Ishikawa (cell line): ENCODE measurements at regions not wholly inside any gene's neighbourhood (a gene's known extent, or its start where the extent isn't known, plus 50 kb on each side); places are given as distances from the start of the nearest gene placed in this dataset.
A peak's percentile ranks its signal among the peaks of the same experiment; 100 is the strongest.

Source experiments
- CEBPB ChIP-seq: IDR thresholded peaks from 2 replicates; pipeline ENCODE4 v1.6.1; 2012
- CREB1 ChIP-seq: IDR thresholded peaks from 2 replicates; pipeline ENCODE4 v1.6.1; 2012; ENCODE audit warnings: low read depth
- EGR1 ChIP-seq: IDR thresholded peaks from 2 replicates; pipeline ENCODE4 v1.6.1; 2012
- EP300 ChIP-seq: IDR thresholded peaks from 2 replicates; pipeline ENCODE4 v1.6.1; 2012; ENCODE audit warnings: borderline replicate concordance
- FOXM1 ChIP-seq: IDR thresholded peaks from 2 replicates; pipeline ENCODE4 v1.6.1; 2012; ENCODE audit warnings: low read depth, borderline replicate concordance
- NFIC ChIP-seq: IDR thresholded peaks from 2 replicates; pipeline ENCODE4 v1.6.1; 2012
- RAD21 ChIP-seq: IDR thresholded peaks from 2 replicates; pipeline ENCODE4 v1.6.1; 2012; ENCODE audit warnings: low read depth
- TAF1 ChIP-seq: IDR thresholded peaks from 2 replicates; pipeline ENCODE4 v1.6.1; 2012; ENCODE audit warnings: low read depth, mild to moderate bottlenecking
- TCF12 ChIP-seq: IDR thresholded peaks from 2 replicates; pipeline ENCODE4 v1.6.1; 2012; ENCODE audit warnings: low read depth
- TEAD4 ChIP-seq: IDR thresholded peaks from 2 replicates; pipeline ENCODE4 v1.6.1; 2012
- YY1 ChIP-seq: IDR thresholded peaks from 2 replicates; pipeline ENCODE4 v1.6.1; 2012; ENCODE audit warnings: low read depth
- ZBTB7A ChIP-seq: IDR thresholded peaks from 2 replicates; pipeline ENCODE4 v1.6.1; 2012; ENCODE audit warnings: low read depth
- TF ChIP-seq, protein P1 (sequence below): IDR thresholded peaks from 2 replicates; pipeline ENCODE4 v1.6.1; 2012; ENCODE audit warnings: low read depth, mild to moderate bottlenecking
- TF ChIP-seq, protein P2 (sequence below): IDR thresholded peaks from 2 replicates; pipeline ENCODE4 v1.6.1; 2012
- TF ChIP-seq, protein P3 (sequence below): IDR thresholded peaks from 2 replicates; pipeline ENCODE4 v1.6.1; 2012

DNA sequence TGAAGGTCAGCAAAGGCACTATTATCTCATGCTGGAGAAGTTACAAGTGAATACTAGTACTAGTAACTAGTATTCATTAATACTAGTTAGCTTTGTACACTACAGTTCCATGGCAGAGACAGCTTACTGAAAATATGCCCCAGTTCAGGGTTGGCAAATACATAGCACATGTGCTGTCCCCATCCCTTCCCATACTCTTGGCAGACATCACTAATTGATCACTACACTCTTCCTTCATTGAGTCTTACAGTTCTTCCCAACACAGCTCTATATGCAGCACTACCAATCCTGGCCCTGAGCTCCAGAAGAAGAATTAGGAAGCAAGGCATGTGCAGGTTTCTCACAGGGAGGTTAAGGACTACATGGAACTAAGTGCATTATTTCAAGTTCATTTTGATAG lies 168.3 kb upstream of the EEA1 start:
- TF ChIP-seq TEAD4 (no peak), CREB1 (no peak), FOXM1 (no peak), TCF12 (no peak), NFIC (no peak), EGR1 (no peak), ZBTB7A (no peak), RAD21 (no peak), CEBPB (no peak), TAF1 (no peak)
- TF ChIP-seq, protein P1, sequence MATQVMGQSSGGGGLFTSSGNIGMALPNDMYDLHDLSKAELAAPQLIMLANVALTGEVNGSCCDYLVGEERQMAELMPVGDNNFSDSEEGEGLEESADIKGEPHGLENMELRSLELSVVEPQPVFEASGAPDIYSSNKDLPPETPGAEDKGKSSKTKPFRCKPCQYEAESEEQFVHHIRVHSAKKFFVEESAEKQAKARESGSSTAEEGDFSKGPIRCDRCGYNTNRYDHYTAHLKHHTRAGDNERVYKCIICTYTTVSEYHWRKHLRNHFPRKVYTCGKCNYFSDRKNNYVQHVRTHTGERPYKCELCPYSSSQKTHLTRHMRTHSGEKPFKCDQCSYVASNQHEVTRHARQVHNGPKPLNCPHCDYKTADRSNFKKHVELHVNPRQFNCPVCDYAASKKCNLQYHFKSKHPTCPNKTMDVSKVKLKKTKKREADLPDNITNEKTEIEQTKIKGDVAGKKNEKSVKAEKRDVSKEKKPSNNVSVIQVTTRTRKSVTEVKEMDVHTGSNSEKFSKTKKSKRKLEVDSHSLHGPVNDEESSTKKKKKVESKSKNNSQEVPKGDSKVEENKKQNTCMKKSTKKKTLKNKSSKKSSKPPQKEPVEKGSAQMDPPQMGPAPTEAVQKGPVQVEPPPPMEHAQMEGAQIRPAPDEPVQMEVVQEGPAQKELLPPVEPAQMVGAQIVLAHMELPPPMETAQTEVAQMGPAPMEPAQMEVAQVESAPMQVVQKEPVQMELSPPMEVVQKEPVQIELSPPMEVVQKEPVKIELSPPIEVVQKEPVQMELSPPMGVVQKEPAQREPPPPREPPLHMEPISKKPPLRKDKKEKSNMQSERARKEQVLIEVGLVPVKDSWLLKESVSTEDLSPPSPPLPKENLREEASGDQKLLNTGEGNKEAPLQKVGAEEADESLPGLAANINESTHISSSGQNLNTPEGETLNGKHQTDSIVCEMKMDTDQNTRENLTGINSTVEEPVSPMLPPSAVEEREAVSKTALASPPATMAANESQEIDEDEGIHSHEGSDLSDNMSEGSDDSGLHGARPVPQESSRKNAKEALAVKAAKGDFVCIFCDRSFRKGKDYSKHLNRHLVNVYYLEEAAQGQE, result no peak
- TF ChIP-seq, protein P2, sequence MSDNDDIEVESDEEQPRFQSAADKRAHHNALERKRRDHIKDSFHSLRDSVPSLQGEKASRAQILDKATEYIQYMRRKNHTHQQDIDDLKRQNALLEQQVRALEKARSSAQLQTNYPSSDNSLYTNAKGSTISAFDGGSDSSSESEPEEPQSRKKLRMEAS, result no peak

DNA sequence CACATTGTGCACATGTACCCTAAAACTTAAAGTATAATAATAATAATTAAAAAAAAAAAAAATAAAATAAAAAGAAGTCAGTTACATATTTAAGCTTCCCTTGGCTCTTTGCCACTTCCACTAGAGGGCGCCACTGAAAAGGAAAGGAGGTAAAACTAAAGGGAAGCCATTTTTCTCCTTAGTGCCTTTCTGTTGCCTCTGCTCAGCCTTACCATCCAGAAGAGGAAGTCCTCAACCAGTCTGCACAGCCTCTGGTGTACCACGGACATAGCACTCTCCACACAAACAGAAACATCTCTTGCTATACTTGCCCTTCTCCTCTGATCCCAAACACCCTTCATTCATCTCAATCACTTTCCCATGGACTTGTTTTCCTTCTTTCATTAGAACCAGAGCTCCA lies 169.0 kb upstream of the EEA1 start:
- TF ChIP-seq CEBPB (no peak), NFIC (peak; percentile 84), CREB1 (no peak), RAD21 (peak; percentile 45), YY1 (peak; percentile 63; the same call in 1 of the 2 replicates)

DNA sequence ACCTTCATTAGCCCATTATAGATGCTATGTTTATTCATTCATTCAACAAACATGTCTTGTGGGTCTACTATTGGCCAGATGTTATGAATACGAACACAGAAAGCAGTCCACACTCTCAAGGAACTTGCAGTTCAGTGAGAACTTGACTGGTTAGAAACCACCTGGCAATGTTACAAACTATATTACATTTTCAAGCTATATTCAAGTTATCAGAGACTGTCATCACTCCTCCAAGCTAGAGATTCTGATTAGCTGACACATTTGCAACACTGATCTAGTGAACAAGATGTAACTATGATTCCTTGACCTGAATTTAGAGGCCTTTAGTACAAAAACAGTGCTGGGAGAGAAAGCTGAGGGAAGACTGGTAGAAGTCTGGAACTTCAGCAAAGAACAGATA lies 170.7 kb upstream of the EEA1 start:
- TF ChIP-seq, protein P2, result no peak
- TF ChIP-seq FOXM1 (no peak), RAD21 (no peak), EGR1 (no peak), CEBPB (no peak), TAF1 (no peak), CREB1 (no peak), NFIC (no peak), ZBTB7A (no peak), TEAD4 (no peak)

DNA sequence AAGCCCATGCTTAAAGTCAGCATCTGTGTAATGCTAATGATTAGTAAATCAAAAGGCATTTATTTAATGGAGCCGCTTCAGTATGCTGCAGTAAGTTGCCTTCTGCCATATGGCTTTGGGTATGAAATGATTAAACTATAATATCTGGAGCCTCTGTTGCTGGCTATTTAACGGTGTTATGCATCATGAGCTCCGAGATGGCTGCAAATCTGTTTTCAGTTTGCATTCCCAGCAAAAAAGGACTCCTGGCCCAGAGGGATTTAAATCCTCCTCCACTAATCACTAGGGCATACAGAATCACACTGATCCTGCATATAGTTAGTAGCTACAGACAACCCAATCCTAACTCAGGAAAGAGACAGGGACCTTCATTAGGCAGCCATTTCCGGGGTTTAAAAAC lies 171.5 kb upstream of the EEA1 start:
- TF ChIP-seq CEBPB, result no peak
- no peak for TF ChIP-seq FOXM1
- no peak for TF ChIP-seq TEAD4
- no peak for TF ChIP-seq YY1
- no peak for TF ChIP-seq TAF1
- TF ChIP-seq CREB1, result no peak
- TF ChIP-seq ZBTB7A, result no peak
- TF ChIP-seq, protein P2, result no peak
- TF ChIP-seq EP300, result no peak

DNA sequence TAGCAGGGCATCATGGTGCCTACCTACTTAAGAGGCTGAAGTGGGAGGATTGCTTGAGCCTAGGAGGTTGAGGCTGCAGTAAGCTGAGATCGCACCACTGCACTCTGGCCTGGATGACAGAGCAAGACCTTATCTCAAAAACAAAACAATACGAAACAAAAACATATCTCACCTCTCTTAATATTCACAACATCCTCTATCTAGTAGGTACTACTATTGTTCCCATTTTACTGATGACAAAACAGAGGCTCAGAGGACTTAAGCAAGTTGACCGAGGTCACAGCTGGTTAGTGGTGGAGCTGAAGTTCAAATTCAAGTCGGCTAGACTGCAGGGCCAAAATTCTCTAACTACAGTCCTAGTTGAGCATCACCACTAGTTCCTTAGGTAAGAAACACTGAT lies 172.3 kb upstream of the EEA1 start:
- no peak for TF ChIP-seq YY1
- TF ChIP-seq, protein P2, result no peak
- no peak for TF ChIP-seq NFIC
- TF ChIP-seq ZBTB7A, result no peak
- TF ChIP-seq RAD21, result no peak
- TF ChIP-seq, protein P1, result no peak
- no peak for TF ChIP-seq CREB1
- no peak for TF ChIP-seq TCF12
- TF ChIP-seq TAF1, result no peak
- TF ChIP-seq CEBPB, result no peak

DNA sequence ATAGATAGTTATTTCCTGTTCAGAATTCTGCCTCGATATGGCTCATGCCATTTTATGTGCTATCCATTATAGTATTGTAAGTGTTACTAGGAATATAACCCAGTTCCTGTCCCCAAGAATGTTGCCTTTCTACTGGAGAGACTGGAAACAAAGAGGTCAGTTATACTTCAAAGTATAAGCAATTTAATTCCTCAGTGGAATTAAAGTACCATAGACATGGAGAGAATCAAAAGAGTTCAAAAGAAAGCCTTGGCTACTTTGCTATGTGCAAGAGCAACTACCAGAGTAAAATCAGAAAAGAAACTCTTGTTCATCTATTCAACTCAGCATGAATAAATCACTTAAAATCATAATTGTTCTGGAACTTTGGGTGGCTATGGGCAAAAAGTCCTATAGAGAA lies 173.2 kb upstream of the EEA1 start:
- no peak for TF ChIP-seq RAD21
- no peak for TF ChIP-seq YY1
- TF ChIP-seq, protein P1, result no peak
- no peak for TF ChIP-seq EP300
- no peak for TF ChIP-seq CREB1
- no peak for TF ChIP-seq TEAD4
- no peak for TF ChIP-seq TAF1
- TF ChIP-seq, protein P3, sequence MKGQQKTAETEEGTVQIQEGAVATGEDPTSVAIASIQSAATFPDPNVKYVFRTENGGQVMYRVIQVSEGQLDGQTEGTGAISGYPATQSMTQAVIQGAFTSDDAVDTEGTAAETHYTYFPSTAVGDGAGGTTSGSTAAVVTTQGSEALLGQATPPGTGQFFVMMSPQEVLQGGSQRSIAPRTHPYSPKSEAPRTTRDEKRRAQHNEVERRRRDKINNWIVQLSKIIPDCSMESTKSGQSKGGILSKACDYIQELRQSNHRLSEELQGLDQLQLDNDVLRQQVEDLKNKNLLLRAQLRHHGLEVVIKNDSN, result no peak
- TF ChIP-seq EGR1, result no peak
- TF ChIP-seq TCF12, result no peak
- TF ChIP-seq NFIC, result no peak
- TF ChIP-seq, protein P2, result no peak
- no peak for TF ChIP-seq ZBTB7A
- TF ChIP-seq FOXM1, result no peak
- TF ChIP-seq CEBPB, result no peak
